ENCODE measurements at regions not wholly inside any gene's neighbourhood (a gene's known extent, or its start where the extent isn't known, plus 50 kb on each side); places are given as distances from the start of the nearest gene placed in this dataset.

- DNase-seq, result no peak
Measured at GRCh38 chr6:113394216-113394615, 462.9 kb upstream of the MARCKS start.

GRCh38 chr6:113394729-113395128, 462.4 kb upstream of the MARCKS start:
- no peak for DNase-seq

- no peak for DNase-seq
Measured at GRCh38 chr6:113396730-113397129, 460.4 kb upstream of the MARCKS start.

- no peak for DNase-seq
Measured at GRCh38 chr6:113397236-113397635, 459.9 kb upstream of the MARCKS start.

GRCh38 chr6:113401231-113401630, 455.9 kb upstream of the MARCKS start:
- DNase-seq, result no peak

- DNase-seq, result no peak
Measured at GRCh38 chr6:113402544-113402943, 454.6 kb upstream of the MARCKS start.

- DNase-seq, result no peak
Measured at GRCh38 chr6:113403966-113404595, 453.1 kb upstream of the MARCKS start.

- DNase-seq, result no peak
Measured at GRCh38 chr6:113405326-113406047, 451.7 kb upstream of the MARCKS start.

- no peak for DNase-seq
Measured at GRCh38 chr6:113406048-113406695, 451.0 kb upstream of the MARCKS start.

- no peak for DNase-seq
Measured at GRCh38 chr6:113411011-113411410, 446.1 kb upstream of the MARCKS start.

- DNase-seq, result no peak
Measured at GRCh38 chr6:113412589-113413357, 444.4 kb upstream of the MARCKS start.

GRCh38 chr6:113414511-113414910, 442.6 kb upstream of the MARCKS start:
- no peak for DNase-seq

GRCh38 chr6:113416170-113416569, 441.0 kb upstream of the MARCKS start:
- no peak for DNase-seq

GRCh38 chr6:113420290-113420689, 436.9 kb upstream of the MARCKS start:
- no peak for DNase-seq

GRCh38 chr6:113421997-113422396, 435.1 kb upstream of the MARCKS start:
- no peak for DNase-seq

GRCh38 chr6:113423956-113424355, 433.2 kb upstream of the MARCKS start:
- no peak for DNase-seq

- DNase-seq, result no peak
Measured at GRCh38 chr6:113425977-113426660, 431.0 kb upstream of the MARCKS start.

- no peak for DNase-seq
Measured at GRCh38 chr6:113427617-113428016, 429.5 kb upstream of the MARCKS start.

GRCh38 chr6:113428702-113429101, 428.4 kb upstream of the MARCKS start:
- DNase-seq, result no peak

- DNase-seq, result no peak
Measured at GRCh38 chr6:113432521-113433334, 424.4 kb upstream of the MARCKS start.

- no peak for DNase-seq
Measured at GRCh38 chr6:113433335-113433991, 423.7 kb upstream of the MARCKS start.
